ENCODE measurements at regions not wholly inside any gene's neighbourhood (a gene's known extent, or its start where the extent isn't known, plus 50 kb on each side); places are given as distances from the start of the nearest gene placed in this dataset.
"Not testable (repeated sequence)": the region's sequence is repeated elsewhere in the genome, so short reads cannot be mapped to it uniquely, and the experiment has no call there.

DNA sequence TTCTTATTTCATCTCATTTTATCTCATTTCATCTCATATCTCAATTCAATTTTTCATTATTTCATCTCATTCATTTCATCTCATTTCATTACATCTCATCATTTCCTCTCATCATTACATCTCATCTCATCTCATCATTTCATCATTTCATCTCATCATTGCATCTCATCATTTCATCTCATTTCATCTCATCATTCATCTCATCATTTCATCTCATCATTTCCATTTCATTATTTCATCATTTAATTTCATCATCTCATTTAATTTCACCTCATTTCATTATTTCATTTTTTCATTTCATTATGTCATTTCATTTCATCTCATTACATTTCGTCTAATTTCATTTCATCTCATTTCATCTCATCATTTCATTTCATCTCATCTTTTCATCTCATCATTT is 2867.8 kb downstream of the RPIA start:
- H3K36me3 ChIP-seq (ENCODE audit: control insufficient read depth in 2 of 2, extremely low read depth in 1 of 2, insufficient read depth in 2 of 2, low read length in 2 of 2); dilution Hi-C loops (cut with MboI; ENCODE audit: extremely low pct_ligation_motif_present, low sequenced_read_pairs); FAIRE-seq; H3K27me3 ChIP-seq (ENCODE audit: control insufficient read depth in 2 of 2, insufficient read depth in 2 of 2, low read length in 2 of 2); H3K9me1 ChIP-seq (replicated peaks; ENCODE audit: control insufficient read depth, extremely low read depth, insufficient read depth, low read length); H3K9ac ChIP-seq (replicated peaks; ENCODE audit: extremely low read depth, insufficient read depth, low read length); H3K79me2 ChIP-seq (ENCODE audit: control insufficient read depth, insufficient read depth, low read length); H3K4me3 ChIP-seq (replicated peaks in 1 of 3; ENCODE audit: insufficient read depth in 1 of 3, low read depth in 1 of 3, low read length in 3 of 3); H3K4me1 ChIP-seq (ENCODE audit: control insufficient read depth, extremely low read depth, insufficient read depth, low read length); H3K27ac ChIP-seq (ENCODE audit: insufficient read depth, low read depth, low read length); H4K20me1 ChIP-seq (replicated peaks; ENCODE audit: control insufficient read depth, extremely low read depth, insufficient read depth, low read length); POLR2A ChIA-PET; DNase-seq (ENCODE audit: low read depth, low spot score); CTCF ChIA-PET; BruUV-seq (replicated peaks); intact Hi-C loops (cut with micrococcal nuclease); H3K9me3 ChIP-seq (replicated peaks; ENCODE audit: control insufficient read depth, insufficient read depth, low read length); H2AFZ ChIP-seq (ENCODE audit: low read depth, low read length); H3K4me2 ChIP-seq (ENCODE audit: insufficient read depth, low read length): not testable (repeated sequence)

GRCh38 chr2:91559886-91560614 is 2868.6 kb downstream of the RPIA start:
- intact Hi-C loops (cut with micrococcal nuclease); H3K9me3 ChIP-seq (replicated peaks; ENCODE audit: control insufficient read depth, insufficient read depth, low read length); H4K20me1 ChIP-seq (replicated peaks; ENCODE audit: control insufficient read depth, extremely low read depth, insufficient read depth, low read length); BruUV-seq (replicated peaks); FAIRE-seq; H3K27ac ChIP-seq (ENCODE audit: insufficient read depth, low read depth, low read length); CTCF ChIA-PET; H3K9me1 ChIP-seq (replicated peaks; ENCODE audit: control insufficient read depth, extremely low read depth, insufficient read depth, low read length); H3K36me3 ChIP-seq (ENCODE audit: control insufficient read depth in 2 of 2, extremely low read depth in 1 of 2, insufficient read depth in 2 of 2, low read length in 2 of 2); POLR2A ChIA-PET; dilution Hi-C loops (cut with MboI; ENCODE audit: extremely low pct_ligation_motif_present, low sequenced_read_pairs); H3K4me1 ChIP-seq (ENCODE audit: control insufficient read depth, extremely low read depth, insufficient read depth, low read length); H3K9ac ChIP-seq (replicated peaks; ENCODE audit: extremely low read depth, insufficient read depth, low read length); H3K4me3 ChIP-seq (replicated peaks in 1 of 3; ENCODE audit: insufficient read depth in 1 of 3, low read depth in 1 of 3, low read length in 3 of 3); H3K4me2 ChIP-seq (ENCODE audit: insufficient read depth, low read length); DNase-seq (ENCODE audit: low read depth, low spot score); H2AFZ ChIP-seq (ENCODE audit: low read depth, low read length); H3K27me3 ChIP-seq (ENCODE audit: control insufficient read depth in 2 of 2, insufficient read depth in 2 of 2, low read length in 2 of 2); H3K79me2 ChIP-seq (ENCODE audit: control insufficient read depth, insufficient read depth, low read length): not testable (repeated sequence)

DNA sequence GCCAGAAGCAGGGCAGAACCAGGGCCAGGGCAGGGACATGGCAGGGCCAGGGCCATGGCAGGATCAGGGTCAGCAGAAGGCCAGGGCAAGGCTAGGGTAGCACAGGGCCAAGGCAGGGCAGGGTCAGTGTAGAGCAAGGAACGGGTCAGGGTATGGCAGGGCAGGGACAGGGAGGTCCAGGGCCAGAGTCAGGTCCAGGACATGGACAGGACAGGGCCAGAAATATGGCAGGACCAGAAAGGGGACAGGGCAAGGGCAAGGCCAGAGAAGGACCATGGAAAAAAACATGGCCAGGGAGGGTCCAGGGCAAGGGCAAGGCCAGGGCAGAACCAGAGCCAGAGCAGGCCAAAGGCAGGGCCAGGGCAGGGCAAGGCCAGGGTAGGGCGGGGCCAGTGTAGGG is 2870.7 kb downstream of the RPIA start:
- H3K9me3 ChIP-seq (replicated peaks; ENCODE audit: control insufficient read depth, insufficient read depth, low read length); H3K27me3 ChIP-seq (ENCODE audit: control insufficient read depth in 2 of 2, insufficient read depth in 2 of 2, low read length in 2 of 2); H3K9me1 ChIP-seq (replicated peaks; ENCODE audit: control insufficient read depth, extremely low read depth, insufficient read depth, low read length); H3K4me2 ChIP-seq (ENCODE audit: insufficient read depth, low read length); POLR2A ChIA-PET; H3K27ac ChIP-seq (ENCODE audit: insufficient read depth, low read depth, low read length); H4K20me1 ChIP-seq (replicated peaks; ENCODE audit: control insufficient read depth, extremely low read depth, insufficient read depth, low read length); DNase-seq (ENCODE audit: low read depth, low spot score); H3K36me3 ChIP-seq (ENCODE audit: control insufficient read depth in 2 of 2, extremely low read depth in 1 of 2, insufficient read depth in 2 of 2, low read length in 2 of 2); H2AFZ ChIP-seq (ENCODE audit: low read depth, low read length); CTCF ChIA-PET; H3K79me2 ChIP-seq (ENCODE audit: control insufficient read depth, insufficient read depth, low read length); intact Hi-C loops (cut with micrococcal nuclease); dilution Hi-C loops (cut with MboI; ENCODE audit: extremely low pct_ligation_motif_present, low sequenced_read_pairs); BruUV-seq (replicated peaks); H3K4me1 ChIP-seq (ENCODE audit: control insufficient read depth, extremely low read depth, insufficient read depth, low read length); H3K9ac ChIP-seq (replicated peaks; ENCODE audit: extremely low read depth, insufficient read depth, low read length); H3K4me3 ChIP-seq (replicated peaks in 1 of 3; ENCODE audit: insufficient read depth in 1 of 3, low read depth in 1 of 3, low read length in 3 of 3); FAIRE-seq: not testable (repeated sequence)

- intact Hi-C loops (cut with micrococcal nuclease); H3K79me2 ChIP-seq (ENCODE audit: control insufficient read depth, insufficient read depth, low read length); dilution Hi-C loops (cut with MboI; ENCODE audit: extremely low pct_ligation_motif_present, low sequenced_read_pairs); H3K4me1 ChIP-seq (ENCODE audit: control insufficient read depth, extremely low read depth, insufficient read depth, low read length); H4K20me1 ChIP-seq (replicated peaks; ENCODE audit: control insufficient read depth, extremely low read depth, insufficient read depth, low read length); H3K27me3 ChIP-seq (ENCODE audit: control insufficient read depth in 2 of 2, insufficient read depth in 2 of 2, low read length in 2 of 2); H3K9me3 ChIP-seq (replicated peaks; ENCODE audit: control insufficient read depth, insufficient read depth, low read length); BruUV-seq (replicated peaks); H3K9ac ChIP-seq (replicated peaks; ENCODE audit: extremely low read depth, insufficient read depth, low read length); H3K27ac ChIP-seq (ENCODE audit: insufficient read depth, low read depth, low read length); H3K36me3 ChIP-seq (ENCODE audit: control insufficient read depth in 2 of 2, extremely low read depth in 1 of 2, insufficient read depth in 2 of 2, low read length in 2 of 2); H2AFZ ChIP-seq (ENCODE audit: low read depth, low read length); H3K4me2 ChIP-seq (ENCODE audit: insufficient read depth, low read length); H3K4me3 ChIP-seq (replicated peaks in 1 of 3; ENCODE audit: insufficient read depth in 1 of 3, low read depth in 1 of 3, low read length in 3 of 3); POLR2A ChIA-PET; FAIRE-seq; DNase-seq (ENCODE audit: low read depth, low spot score); H3K9me1 ChIP-seq (replicated peaks; ENCODE audit: control insufficient read depth, extremely low read depth, insufficient read depth, low read length); CTCF ChIA-PET: not testable (repeated sequence)
Observed at GRCh38 chr2:91564700-91565099, 2873.2 kb downstream of the RPIA start.

Data from endothelial cell of umbilical vein (primary cell).